GM21717 (cell line): ENCODE measurements at regions not wholly inside any gene's neighbourhood (a gene's known extent, or its start where the extent isn't known, plus 50 kb on each side); places are given as distances from the start of the nearest gene placed in this dataset.

Source experiments
- ATAC-seq: cut with Tn5 transposase; IDR thresholded peaks from one replicate; pipeline ENCODE4 v1.9.1; 2021; ENCODE audit warnings: mild to moderate bottlenecking, moderate library complexity; ENCODE audit not compliant: unreplicated experiment

DNA sequence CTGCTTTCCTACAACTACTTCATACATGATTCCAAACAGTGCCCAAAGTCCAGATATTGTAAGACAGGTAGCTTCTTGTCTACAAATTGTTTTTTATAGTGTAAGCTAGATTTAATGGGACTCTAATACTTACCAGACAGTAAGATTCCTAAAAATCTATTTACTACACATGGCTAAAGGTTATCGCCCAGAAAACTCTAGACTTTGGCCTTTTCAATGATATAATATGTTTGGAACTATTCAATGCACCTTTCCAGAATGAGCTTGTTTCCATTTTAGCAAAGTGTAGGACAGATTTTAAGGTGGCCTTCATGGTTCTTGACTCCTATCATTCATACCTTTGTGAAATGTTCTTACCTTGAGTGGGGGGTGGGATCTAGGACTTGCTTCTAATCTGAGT is 951.0 kb downstream of the SORCS1 start:
- no peak for ATAC-seq

DNA sequence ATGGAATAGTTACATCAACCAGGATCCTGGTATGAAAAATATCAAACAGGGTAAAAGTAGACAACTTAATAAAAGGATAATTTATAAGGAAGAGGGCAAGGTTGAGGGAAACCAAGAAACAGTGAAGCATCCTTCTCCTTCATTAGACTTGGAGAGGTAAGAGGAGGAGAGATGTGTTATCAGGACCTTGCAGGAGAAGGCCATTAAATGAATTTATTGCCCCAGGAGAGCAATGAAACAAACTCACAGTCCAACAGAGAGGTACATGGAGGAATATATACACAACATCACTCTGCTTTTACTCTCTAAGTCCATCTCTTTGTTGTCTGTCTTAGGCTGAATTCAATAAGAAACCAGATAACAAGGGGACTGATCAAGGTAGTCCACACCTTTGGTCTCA is 966.2 kb downstream of the SORCS1 start:
- no peak for ATAC-seq

DNA sequence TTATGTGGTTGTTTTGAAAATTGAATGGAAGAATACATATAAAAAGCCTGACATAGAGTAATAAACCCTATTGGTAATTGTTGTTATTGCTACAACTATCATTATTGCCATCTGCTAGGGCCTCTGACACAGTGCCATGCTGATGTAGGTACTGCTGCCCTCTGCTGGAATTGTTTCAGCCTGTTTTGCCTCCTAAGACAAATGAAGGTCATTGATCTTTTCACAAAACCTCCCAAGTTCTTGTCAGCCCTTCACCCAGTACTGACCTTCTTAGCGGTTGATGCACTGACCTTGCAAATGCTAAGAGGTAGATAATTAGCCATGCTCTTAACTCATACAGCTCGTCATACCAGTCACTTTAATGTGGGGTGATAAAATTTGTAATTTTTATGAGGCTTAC is 975.2 kb downstream of the SORCS1 start:
- ATAC-seq: peak; percentile 86

DNA sequence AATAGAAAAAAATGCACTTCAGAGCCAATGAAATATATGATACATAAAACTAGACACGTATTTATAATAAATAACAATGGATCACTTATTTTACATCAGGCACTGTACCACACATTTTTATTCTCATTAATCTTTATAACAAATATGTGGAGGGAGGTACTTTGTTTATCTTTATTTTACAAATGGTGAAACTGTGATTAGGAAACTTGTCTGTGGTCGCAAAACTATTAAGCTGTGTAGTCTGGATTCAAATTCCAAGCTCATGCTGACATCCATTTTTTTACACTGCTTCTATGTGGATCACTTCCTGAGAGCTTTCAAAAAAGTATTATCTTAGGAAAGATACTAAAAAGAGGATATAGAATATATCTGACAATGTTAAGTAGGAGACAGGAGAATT is 978.6 kb downstream of the SORCS1 start:
- ATAC-seq: no peak

DNA sequence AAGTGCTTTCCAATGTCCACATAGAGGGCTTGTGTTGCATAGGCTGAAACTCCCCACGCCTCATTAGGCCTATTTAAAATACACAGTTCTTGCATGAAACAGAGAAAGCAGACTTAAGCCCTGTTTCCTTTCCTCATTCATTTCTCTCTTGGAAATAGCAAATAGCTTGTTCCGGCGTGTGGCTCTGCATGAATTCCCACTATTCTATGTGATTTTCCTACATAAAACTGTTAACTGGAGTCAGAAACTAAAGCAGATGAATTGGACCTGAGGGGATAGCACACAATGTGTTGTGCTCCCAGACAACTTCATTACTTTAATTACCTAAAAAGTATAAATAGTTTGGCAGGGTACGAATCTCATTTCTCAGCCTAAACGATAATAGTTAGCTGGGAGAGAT is 981.5 kb downstream of the SORCS1 start:
- no peak for ATAC-seq

DNA sequence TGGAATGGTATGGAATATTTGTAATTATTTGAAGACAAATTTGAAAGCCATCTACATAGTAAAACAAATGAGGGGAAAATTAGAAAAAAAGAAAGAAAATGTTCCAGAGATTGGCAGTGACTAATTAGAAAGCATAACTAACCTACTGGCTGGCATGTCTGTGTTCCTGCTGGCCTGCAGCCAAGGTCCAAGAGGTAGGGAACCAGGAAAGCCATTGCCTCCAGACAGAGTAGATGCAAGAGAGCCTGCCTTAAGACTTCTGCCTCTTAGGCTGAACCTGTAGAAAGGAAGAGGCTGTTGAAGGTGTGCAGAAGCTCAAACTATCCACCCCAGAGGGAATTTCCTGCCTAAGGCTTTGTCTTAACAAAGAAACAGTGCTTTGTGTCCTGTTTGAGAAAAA is 982.0 kb downstream of the SORCS1 start:
- no peak for ATAC-seq

DNA sequence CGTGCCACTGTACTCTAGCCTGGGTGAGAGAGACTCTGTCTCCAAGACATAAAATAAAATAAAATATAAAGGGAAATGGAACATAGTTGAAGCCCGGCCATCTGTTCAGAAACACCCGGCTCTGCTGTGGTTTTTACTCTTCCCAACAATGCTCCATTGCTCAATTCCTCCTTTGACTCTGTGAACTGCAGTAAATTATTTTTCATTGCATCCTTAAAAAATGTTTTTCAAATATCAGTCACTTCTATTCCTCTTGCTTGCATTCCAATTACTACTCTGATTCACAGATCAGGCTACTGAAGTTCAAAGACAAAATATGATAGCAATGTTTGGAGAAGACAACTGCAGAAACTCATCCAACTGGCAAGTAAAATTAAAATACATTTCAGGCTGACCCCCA is 983.0 kb downstream of the SORCS1 start:
- no peak for ATAC-seq

DNA sequence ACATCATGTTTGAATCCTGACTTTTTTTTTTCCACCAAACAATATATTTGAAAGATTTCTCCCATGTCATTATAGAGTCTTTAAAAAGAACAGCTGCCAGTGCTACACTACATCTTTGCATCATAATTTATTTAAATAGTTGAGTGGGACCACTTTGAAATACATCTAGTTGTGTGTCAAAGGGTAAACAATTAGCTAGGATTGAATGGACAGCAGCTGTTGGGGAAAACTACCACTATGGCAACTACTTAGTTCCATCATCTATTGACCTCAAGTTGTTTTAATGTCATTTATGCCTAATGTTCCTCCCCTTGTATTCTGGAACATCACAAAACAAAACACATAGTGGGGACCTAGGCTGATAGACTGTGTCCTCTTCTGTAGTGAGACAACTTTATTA is 985.1 kb downstream of the SORCS1 start:
- no peak for ATAC-seq

DNA sequence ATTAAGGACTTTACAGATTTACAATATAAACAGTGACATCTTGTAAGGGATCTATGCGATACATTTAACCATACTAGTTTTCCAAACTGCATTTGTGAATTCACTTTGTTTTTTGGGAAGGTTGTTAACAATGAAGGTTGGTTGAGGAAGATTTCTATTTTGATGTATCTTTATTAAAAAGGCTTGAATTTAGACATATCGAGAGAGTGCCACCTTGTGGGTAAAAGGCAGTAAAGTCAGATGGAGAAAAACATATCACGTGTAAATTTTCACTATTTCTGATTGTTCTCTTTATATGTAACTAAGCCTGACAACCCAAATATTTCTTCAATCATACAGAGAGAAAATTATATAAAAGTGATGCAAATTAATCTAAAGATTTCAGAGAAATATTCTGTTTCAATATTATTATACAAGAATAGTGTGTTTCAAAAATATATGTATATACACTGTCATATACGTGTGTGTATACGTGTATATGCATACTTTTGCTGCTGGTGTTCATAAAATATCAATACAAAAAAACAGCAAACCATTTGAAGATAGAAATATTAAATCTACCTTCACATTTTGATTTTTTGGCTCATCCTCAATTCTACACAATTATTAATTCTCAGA is 988.6 kb downstream of the SORCS1 start:
- ATAC-seq: no peak

DNA sequence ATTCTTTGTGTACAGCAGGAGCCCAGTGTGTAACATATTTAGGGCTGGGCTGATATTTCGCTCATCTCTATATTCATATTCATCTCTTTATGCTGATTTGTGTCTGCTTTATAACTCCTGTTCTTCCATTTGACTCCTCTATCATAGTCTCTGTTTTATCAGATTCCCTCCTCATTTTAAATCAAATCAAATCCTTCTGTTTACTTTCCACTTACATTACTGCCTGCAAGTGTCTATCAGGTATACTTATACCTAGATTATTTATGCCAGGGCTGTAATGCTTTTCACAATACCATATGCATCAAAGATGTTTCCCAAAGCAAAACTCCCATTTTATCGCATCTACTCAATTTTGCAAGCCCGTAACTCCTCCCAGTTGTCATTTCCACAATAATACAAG is 990.7 kb downstream of the SORCS1 start:
- no peak for ATAC-seq

DNA sequence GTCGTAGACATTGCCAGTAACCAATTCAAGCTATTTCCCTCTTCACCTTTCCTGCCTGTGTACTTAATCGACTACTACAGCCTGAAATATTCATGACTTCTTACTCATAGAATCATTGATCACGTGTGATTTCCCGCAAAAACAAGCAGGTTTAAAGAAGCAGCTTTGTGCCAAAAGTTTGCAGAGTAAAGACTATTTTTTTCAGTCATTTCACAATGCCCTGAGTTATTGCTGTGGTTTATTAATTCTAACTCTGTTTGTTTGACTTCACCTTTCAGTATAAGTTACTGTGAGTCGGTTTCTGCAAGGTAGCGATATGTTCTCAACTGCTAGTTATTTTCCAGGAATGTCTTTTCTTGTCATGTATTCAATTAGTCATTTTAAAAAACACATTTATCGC is 995.3 kb downstream of the SORCS1 start:
- ATAC-seq: no peak

DNA sequence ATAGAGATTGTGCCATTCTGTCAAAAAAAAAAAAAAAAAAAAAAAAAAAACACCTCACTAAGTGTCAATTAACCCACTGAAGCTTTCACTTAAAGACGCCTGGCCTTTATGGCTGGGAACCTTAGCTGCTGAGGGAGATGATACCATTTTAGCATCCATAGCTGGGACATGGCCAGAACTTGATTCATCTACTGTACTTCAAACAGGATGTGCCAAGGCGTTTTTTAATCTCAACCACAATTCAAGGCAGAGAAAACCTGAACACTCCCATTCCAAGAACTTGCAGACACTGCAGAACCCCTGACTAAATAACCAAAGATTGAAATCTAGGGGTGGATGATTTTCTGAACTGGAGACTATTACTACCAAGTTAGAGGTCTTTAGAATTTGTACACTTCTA is 996.6 kb downstream of the SORCS1 start:
- no peak for ATAC-seq

DNA sequence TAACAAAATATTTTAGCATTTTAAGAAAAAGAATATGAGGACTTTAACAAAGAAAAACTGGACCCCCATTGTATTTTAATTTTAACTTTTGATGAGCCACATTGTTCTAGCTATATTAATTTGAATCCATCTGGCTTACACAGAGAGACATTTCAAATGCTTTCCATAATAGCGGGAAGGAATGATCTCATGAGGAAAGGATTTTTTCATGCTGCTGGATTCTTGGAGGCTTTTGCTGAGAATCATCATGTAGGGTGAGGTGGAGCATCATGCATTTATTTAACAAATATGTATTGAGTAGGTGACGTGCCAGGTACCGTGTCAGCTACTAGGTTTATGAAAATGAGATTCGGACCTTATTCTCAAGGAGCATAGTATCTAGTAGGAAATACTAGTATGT is 1006.3 kb downstream of the SORCS1 start:
- no peak for ATAC-seq

DNA sequence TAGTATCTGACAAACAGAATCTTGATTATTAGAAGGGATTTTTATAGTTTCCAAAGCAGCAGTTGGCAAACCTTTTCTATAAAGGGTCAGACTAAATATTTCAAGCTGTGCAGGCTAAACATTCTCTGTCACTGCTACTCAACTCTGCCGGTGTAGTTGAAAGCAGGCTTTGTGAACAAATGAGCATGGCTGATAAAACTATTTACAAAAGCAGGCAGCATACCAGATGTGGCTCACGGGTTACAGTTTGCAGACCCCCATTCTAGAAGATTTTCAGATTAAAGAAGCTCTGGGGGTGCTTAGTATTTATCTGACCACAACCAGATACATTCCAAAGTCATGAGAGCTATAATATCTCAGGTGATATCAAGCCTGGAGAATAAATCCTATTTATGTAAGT is 1017.5 kb downstream of the SORCS1 start:
- no peak for ATAC-seq

DNA sequence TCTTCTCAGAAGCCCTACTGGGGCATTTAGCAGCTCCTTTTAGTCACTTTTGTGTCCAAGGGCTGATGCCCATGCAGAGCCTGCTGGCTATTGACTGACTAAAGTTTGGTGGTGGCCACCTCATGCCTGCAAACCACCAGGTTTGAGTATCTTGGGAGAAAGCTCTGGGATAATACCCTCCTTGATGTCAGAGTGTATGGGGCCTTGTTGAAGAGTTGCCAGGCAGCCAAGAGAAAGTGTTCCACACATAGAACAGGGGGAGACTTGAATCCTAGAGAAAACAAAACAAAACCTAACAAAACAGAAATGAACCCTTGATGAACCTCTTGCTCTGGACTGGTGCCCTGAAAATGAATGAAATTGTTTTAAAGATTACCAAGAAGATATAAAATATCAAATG is 1024.6 kb downstream of the SORCS1 start:
- no peak for ATAC-seq

DNA sequence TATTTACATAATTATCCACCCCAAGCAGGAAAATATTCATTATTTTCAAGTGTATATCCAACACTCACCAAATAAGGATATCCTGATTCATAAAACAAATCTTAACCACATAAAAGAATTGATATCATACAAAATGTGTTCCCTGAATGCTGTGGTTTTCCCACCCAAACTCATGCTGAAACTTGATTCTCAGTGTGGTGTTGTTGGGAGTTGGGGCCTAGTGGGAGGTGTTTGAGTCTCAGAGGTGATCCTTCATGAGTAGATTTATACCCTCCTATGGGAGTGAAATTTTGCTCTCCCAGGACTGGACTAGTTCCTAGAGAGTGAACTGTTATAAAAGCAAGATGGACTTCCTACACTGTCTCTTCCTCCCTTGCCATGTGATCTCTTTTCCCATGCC is 1028.3 kb downstream of the SORCS1 start:
- no peak for ATAC-seq

DNA sequence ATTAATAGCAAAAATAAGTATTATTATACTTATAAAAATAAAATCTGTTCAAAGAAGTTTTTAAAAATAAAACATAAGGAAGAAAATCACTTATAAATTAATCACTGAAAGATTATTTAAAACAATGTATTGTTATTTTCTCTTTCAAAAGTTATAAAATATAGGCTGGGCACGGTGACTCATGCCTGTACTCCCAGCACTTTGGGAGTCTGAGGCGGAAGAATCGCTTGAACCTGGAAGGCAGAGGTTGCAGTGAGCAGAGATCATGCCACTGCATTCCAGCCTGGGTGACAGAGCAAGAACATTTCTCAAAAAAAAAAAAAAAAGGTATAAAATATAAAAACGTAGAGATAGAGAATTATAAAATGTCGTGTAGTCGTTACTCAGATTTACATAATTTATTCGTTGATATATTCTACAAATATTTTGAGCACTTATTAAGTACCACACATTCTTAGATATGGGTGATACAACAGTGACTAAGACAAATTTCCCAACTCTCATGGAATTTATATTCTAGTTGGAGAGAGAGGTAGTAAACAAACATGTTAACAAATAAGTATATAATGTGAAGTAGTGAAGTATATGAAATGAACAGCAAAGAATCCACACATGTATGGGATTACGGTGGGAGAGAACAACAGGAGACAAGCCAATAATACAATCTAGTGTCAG is 1030.0 kb downstream of the SORCS1 start:
- no peak for ATAC-seq

DNA sequence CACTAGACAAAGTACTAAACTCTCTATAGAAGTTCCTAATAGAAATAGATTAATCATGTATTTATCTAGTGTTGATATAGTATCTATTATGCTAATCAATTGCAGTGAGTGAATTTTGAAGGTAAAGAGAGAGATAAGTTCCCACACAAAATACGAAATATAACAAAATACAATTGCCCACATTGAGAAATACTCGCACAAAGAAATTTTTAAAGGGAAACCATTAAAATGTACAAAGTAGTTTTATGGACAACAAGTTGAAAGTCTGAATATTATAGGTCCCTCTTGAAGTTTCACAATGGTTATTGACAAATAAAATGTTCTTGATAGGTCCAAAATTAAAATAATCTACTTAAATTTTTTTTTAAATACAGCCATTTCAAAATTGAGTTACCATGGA is 1031.1 kb downstream of the SORCS1 start:
- ATAC-seq: no peak

DNA sequence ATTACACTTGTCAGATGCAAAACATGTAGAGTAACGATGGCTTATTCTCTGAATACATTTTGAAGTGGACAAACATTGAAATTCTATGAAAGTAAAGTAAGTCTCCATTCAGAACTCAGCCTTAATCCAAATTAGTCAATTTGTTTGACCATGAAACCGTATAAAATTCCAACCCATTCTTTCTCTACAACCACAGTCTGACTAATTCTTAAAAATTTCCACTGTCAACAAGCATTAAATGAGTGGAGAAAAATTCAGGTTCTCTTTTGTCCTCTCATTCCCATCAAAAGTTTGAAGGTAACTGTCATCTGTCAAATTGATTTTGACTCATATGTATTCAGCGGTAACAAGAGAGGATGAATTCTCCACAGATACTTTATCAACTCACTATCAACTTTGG is 1031.5 kb downstream of the SORCS1 start:
- ATAC-seq: no peak

DNA sequence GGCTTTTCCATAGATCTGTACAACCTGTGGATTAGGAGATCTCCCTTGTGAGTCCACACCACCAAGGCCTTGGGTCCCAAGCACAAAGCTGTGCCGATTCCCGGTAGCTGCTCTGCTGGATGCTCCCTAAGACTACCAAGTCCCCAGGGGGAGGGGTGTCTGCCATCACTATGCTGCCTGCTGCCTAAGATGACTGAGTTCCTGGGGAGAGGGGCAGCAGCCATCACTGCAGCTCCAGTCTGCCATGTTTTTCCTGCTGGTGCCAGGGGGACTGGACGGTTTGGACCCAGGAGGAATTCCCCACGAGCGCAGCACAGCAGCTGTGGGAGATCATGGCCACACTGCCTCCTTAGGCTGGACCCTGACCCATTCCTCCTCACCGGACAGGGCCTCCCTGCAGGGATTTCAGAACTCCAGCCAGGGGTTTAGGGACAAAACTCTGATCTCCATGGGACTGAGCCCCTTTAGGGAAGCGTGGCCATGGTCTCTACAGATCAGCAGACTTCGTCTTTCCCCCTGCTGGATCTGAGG is 1049.8 kb downstream of the SORCS1 start:
- ATAC-seq: no peak

DNA sequence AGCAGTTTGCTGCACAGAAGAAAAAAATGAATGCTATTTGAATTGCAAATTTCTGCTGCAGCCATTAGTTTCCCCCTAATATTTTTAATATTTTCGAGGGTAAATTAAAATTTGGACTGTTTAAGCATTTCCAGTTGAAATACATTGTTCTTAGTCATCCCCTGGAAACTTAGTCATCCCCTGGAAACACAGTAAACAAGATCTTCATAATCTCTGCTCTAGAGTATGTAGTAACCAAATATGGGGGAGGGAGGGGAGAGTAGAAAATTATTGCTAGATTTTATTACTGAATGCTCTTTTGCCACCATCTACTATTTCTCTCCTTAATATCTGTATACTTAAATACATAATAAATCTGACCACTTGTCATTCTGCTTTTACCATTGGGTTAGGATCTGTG is 1053.3 kb downstream of the SORCS1 start:
- ATAC-seq: no peak

DNA sequence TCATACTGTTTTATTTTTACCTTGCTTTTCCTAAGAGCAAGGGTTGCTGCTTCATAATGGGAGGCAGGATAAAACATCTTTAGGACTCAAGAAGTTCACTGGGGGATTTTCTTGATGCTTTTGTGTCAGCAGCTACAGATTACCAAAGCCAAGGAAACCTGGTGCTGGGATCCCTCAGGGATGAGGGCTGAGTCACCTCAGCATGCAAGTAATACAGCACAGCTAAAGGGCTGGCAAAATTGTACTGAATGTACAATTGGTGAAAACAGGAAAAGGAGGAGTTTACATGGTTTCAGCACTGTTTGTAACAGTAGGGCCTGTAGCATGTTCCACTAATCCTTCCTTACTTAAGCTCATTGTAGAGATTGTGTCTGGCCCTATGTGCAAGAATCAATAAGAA is 1056.8 kb downstream of the SORCS1 start:
- ATAC-seq: no peak

DNA sequence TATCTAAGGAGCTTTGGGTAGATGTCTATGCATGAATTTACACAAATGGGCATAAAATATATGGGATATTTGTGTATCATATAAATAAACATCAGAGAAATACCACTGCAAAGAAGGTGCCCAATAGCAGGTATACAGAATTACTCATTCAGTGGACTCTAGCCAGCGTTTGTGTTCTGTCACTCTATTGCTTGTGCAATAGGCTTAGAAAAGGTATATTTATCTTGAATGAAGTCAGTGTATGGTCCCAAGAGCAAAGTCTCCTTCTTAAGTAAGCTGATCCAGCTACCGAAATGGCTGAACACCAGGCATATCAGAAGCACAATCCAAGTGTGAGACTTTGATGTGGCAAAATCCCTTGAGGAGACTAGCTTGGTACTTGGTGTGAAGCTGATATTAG is 1058.4 kb downstream of the SORCS1 start:
- no peak for ATAC-seq
